PC-9 (cell line): ENCODE measurements at regions not wholly inside any gene's neighbourhood (a gene's known extent, or its start where the extent isn't known, plus 50 kb on each side); places are given as distances from the start of the nearest gene placed in this dataset.

Experiments used
- EZH2 ChIP-seq: fragments of 200-600 bp; sonication (generic); IDR thresholded peaks from 2 replicates; pipeline ENCODE4 v1.8.0; 2017; ENCODE audit warnings: antibody characterized with exemption, low read depth
- TF ChIP-seq, protein P1 (sequence below): fragments of 200-600 bp; sonication (generic); conservative IDR thresholded peaks from 2 replicates; pipeline ENCODE4 v1.6.1; 2017; ENCODE audit warnings: mixed run types, antibody characterized with exemption, mild to moderate bottlenecking, moderate library complexity

DNA sequence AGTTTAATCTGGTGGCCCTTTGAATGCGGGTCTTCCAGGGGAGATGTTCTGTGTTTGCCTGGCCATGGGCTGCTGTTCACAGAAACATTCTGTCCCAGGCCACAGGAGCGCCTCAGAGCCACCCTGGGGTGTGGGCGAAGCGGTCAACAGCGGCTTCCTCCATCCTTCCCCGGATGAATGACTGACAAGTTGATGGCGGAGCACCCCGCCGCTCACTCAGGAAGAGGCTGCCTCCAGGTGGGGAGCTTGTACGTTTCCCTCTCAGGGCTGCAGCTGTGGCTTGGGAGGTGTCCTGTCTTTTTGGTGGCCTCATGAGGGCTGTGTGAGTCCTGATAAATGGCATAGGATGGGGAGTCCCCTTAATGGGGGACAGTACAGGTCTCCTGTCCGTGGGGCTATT lies 178.4 kb downstream of the NRN1 start:
- TF ChIP-seq, protein P1, sequence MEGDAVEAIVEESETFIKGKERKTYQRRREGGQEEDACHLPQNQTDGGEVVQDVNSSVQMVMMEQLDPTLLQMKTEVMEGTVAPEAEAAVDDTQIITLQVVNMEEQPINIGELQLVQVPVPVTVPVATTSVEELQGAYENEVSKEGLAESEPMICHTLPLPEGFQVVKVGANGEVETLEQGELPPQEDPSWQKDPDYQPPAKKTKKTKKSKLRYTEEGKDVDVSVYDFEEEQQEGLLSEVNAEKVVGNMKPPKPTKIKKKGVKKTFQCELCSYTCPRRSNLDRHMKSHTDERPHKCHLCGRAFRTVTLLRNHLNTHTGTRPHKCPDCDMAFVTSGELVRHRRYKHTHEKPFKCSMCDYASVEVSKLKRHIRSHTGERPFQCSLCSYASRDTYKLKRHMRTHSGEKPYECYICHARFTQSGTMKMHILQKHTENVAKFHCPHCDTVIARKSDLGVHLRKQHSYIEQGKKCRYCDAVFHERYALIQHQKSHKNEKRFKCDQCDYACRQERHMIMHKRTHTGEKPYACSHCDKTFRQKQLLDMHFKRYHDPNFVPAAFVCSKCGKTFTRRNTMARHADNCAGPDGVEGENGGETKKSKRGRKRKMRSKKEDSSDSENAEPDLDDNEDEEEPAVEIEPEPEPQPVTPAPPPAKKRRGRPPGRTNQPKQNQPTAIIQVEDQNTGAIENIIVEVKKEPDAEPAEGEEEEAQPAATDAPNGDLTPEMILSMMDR = no peak
- no peak for TF ChIP-seq EZH2
